CD4-positive, CD25-positive, alpha-beta regulatory T cell (primary cell): ENCODE measurements at regions not wholly inside any gene's neighbourhood (a gene's known extent, or its start where the extent isn't known, plus 50 kb on each side); places are given as distances from the start of the nearest gene placed in this dataset.

Experiments
- ATAC-seq, 2 donors: fragments of 150-1000 bp; cut with Tn5 transposase; one replicate each; pipeline ENCODE4 v1.10.0; 2021; ENCODE audit warnings: low read depth in 2 of 2, moderate number of reproducible peaks in 2 of 2, moderate library complexity in 1 of 2
- DNase-seq, 3 donors: peaks; one replicate each; pipeline versions ENCODE4 v3.0.0 to v3.0.0-alpha.2; 2012 to 2022; ENCODE audit warnings: mixed read lengths in 1 of 3
- H3K27ac ChIP-seq: one replicate; pipeline ENCODE4 v1.7.0; 2013; ENCODE audit warnings: mild to moderate bottlenecking, low read length; ENCODE audit not compliant: insufficient read depth, poor library complexity, severe bottlenecking
- H3K27me3 ChIP-seq: one replicate; pipeline ENCODE4 v1.7.0; 2013; ENCODE audit warnings: low read length; ENCODE audit not compliant: control insufficient read depth, insufficient read depth
- H3K36me3 ChIP-seq: one replicate; pipeline ENCODE4 v1.7.0; 2013; ENCODE audit warnings: mild to moderate bottlenecking, low read length, moderate library complexity; ENCODE audit not compliant: control insufficient read depth, insufficient read depth
- H3K4me1 ChIP-seq: 2 replicates; pipeline ENCODE4 v1.7.0; 2013; ENCODE audit warnings: mild to moderate bottlenecking, low read length; ENCODE audit not compliant: insufficient read depth, control insufficient read depth, poor library complexity, severe bottlenecking
- H3K4me3 ChIP-seq: one replicate; pipeline ENCODE4 v1.7.0; 2013; ENCODE audit warnings: low read depth, mild to moderate bottlenecking, low read length, moderate library complexity
- H3K9me3 ChIP-seq, 2 experiments: 1 replicate in 1 of 2; 2 replicates in 1 of 2; pipeline ENCODE4 v1.7.0; 2013; ENCODE audit warnings: low read length in 2 of 2, mild to moderate bottlenecking in 1 of 2, moderate library complexity in 1 of 2; ENCODE audit not compliant: control insufficient read depth in 2 of 2
- H3K27ac Mint-ChIP-seq, 3 donors: one replicate each; pipeline ENCODE4 v1.8.0; 2020 to 2022; ENCODE audit warnings: mild to moderate bottlenecking in 3 of 3, mixed read lengths in 3 of 3, moderate library complexity in 2 of 3
- H3K27me3 Mint-ChIP-seq: one replicate; pipeline ENCODE4 v1.8.0; 2022; ENCODE audit warnings: mild to moderate bottlenecking, mixed read lengths
- H3K36me3 Mint-ChIP-seq: one replicate; pipeline ENCODE4 v1.8.0; 2020; ENCODE audit warnings: mixed read lengths
- H3K4me1 Mint-ChIP-seq, 4 donors: one replicate each; pipeline ENCODE4 v1.8.0; 2020 to 2022; ENCODE audit warnings: mixed read lengths in 4 of 4, mild to moderate bottlenecking in 1 of 4
- H3K4me3 Mint-ChIP-seq, 4 donors: one replicate each; pipeline ENCODE4 v1.8.0; 2020 to 2022; ENCODE audit warnings: mild to moderate bottlenecking in 4 of 4, mixed read lengths in 4 of 4, moderate library complexity in 3 of 4
- H3K9me3 Mint-ChIP-seq, 7 donors: one replicate each; pipeline ENCODE4 v1.8.0; 2020 to 2022; ENCODE audit warnings: mixed read lengths in 7 of 7, mild to moderate bottlenecking in 3 of 7, moderate library complexity in 2 of 7

- no peak overlapping the region for H3K27ac ChIP-seq
- H3K36me3 ChIP-seq, result no peaks in the 10 kb centered on the region
- H3K4me1 ChIP-seq, result no peaks in the 10 kb centered on the region
- no peak overlapping the region for H3K4me3 ChIP-seq
- Mint-ChIP-seq H3K36me3 (peaks cover 3% of the 10 kb centered on the region), H3K4me1 (peaks cover 0 to 10% (median 2%) of the 10 kb centered on the region in 4 donors), H3K4me3 (no peak overlapping the region), H3K27me3 (peaks cover 6% of the 10 kb centered on the region), H3K9me3 (peaks cover 0 to 3% (median 0%) of the 10 kb centered on the region in 7 donors), H3K27ac (no peak overlapping the region)
- no peaks in the 10 kb centered on the region for H3K9me3 ChIP-seq
- H3K27me3 ChIP-seq, result no peaks in the 10 kb centered on the region
- ATAC-seq (no peak), DNase-seq (no peak)
Observed at GRCh38 chr2:217553202-217553601, 449.6 kb downstream of the TNS1 start.

- Mint-ChIP-seq H3K27me3 (peaks cover 6% of the 10 kb centered on the region), H3K27ac (no peak overlapping the region), H3K4me1 (peaks cover 0 to 10% (median 2%) of the 10 kb centered on the region in 4 donors), H3K36me3 (peaks cover 3% of the 10 kb centered on the region), H3K9me3 (peaks cover 0 to 3% (median 0%) of the 10 kb centered on the region in 7 donors), H3K4me3 (no peak overlapping the region)
- no peak for DNase-seq
- Histone ChIP-seq H3K27me3 (no peaks in the 10 kb centered on the region), H3K4me3 (no peak overlapping the region), H3K27ac (no peak overlapping the region), H3K9me3 (no peaks in the 10 kb centered on the region), H3K36me3 (no peaks in the 10 kb centered on the region), H3K4me1 (no peaks in the 10 kb centered on the region)
- ATAC-seq, result no peak
Observed at GRCh38 chr2:217552081-217552480, 450.7 kb downstream of the TNS1 start.

GRCh38 chr2:217551252-217551899 is 451.4 kb downstream of the TNS1 start:
- Mint-ChIP-seq H3K27ac (no peak overlapping the region), H3K36me3 (peaks cover 3% of the 10 kb centered on the region), H3K27me3 (peaks cover 6% of the 10 kb centered on the region), H3K9me3 (peaks cover 0 to 3% (median 0%) of the 10 kb centered on the region in 7 donors), H3K4me1 (peaks cover 0 to 10% (median 2%) of the 10 kb centered on the region in 4 donors), H3K4me3 (no peak overlapping the region)
- ATAC-seq (no peak), DNase-seq (no peak)
- Histone ChIP-seq H3K4me1 (no peaks in the 10 kb centered on the region), H3K4me3 (no peak overlapping the region), H3K9me3 (no peaks in the 10 kb centered on the region), H3K27me3 (no peaks in the 10 kb centered on the region), H3K27ac (no peak overlapping the region), H3K36me3 (no peaks in the 10 kb centered on the region)

- H3K9me3 Mint-ChIP-seq, result peaks cover 0 to 14% (median 2%) of the 10 kb centered on the region in 7 donors
- H3K27me3 ChIP-seq, result no peaks in the 10 kb centered on the region
- H3K4me3 Mint-ChIP-seq, result no peak overlapping the region
- no peaks in the 10 kb centered on the region for H3K36me3 ChIP-seq
- DNase-seq (no peak), ATAC-seq (no peak)
- no peaks in the 10 kb centered on the region for H3K4me1 ChIP-seq
- no peak overlapping the region for H3K27ac ChIP-seq
- peaks cover 8% of the 10 kb centered on the region for H3K27me3 Mint-ChIP-seq
- no peak overlapping the region for H3K27ac Mint-ChIP-seq
- no peaks in the 10 kb centered on the region for H3K9me3 ChIP-seq
- peaks cover 3% of the 10 kb centered on the region for H3K36me3 Mint-ChIP-seq
- H3K4me3 ChIP-seq, result no peak overlapping the region
- no peaks in the 10 kb centered on the region for H3K4me1 Mint-ChIP-seq
Observed at GRCh38 chr2:217539126-217539525, 463.7 kb downstream of the TNS1 start.

- no peak overlapping the region for H3K27ac Mint-ChIP-seq
- no peaks in the 10 kb centered on the region for H3K4me1 ChIP-seq
- DNase-seq (no peak), ATAC-seq (no peak)
- H3K4me3 Mint-ChIP-seq, result no peak overlapping the region
- no peaks in the 10 kb centered on the region for H3K9me3 ChIP-seq
- H3K27me3 Mint-ChIP-seq, result peaks cover 7% of the 10 kb centered on the region
- no peaks in the 10 kb centered on the region for H3K4me1 Mint-ChIP-seq
- H3K27ac ChIP-seq, result no peak overlapping the region
- no peak overlapping the region for H3K4me3 ChIP-seq
- H3K36me3 ChIP-seq, result no peaks in the 10 kb centered on the region
- H3K27me3 ChIP-seq, result no peaks in the 10 kb centered on the region
- H3K9me3 Mint-ChIP-seq, result peaks cover 0 to 10% (median 2%) of the 10 kb centered on the region in 7 donors
- peaks cover 3% of the 10 kb centered on the region for H3K36me3 Mint-ChIP-seq
Observed at GRCh38 chr2:217538719-217539118, 464.1 kb downstream of the TNS1 start.

GRCh38 chr2:217535957-217536708 is 466.7 kb downstream of the TNS1 start:
- Histone ChIP-seq H3K36me3 (no peaks in the 10 kb centered on the region), H3K27me3 (no peaks in the 10 kb centered on the region), H3K9me3 (no peaks in the 10 kb centered on the region), H3K4me1 (no peaks in the 10 kb centered on the region), H3K27ac (no peak overlapping the region), H3K4me3 (no peak overlapping the region)
- DNase-seq (no peak), ATAC-seq (no peak)
- peaks cover 0 to 9% (median 0%) of the 10 kb centered on the region in 7 donors for H3K9me3 Mint-ChIP-seq
- peaks cover 4% of the 10 kb centered on the region for H3K27me3 Mint-ChIP-seq
- no peaks in the 10 kb centered on the region for H3K4me1 Mint-ChIP-seq
- peaks cover 3% of the 10 kb centered on the region for H3K36me3 Mint-ChIP-seq
- H3K4me3 Mint-ChIP-seq, result no peak overlapping the region
- H3K27ac Mint-ChIP-seq, result no peak overlapping the region

- no peaks in the 10 kb centered on the region for H3K9me3 ChIP-seq
Observed at GRCh38 chr2:217530392-217531090, 472.3 kb downstream of the TNS1 start.

More at GRCh38 chr2:217530392-217531090, 472.3 kb downstream of the TNS1 start:
- no peak overlapping the region for H3K27ac Mint-ChIP-seq
- no peak for DNase-seq
- no peaks in the 10 kb centered on the region for H3K36me3 Mint-ChIP-seq
- no peaks in the 10 kb centered on the region for H3K4me1 Mint-ChIP-seq
- no peak overlapping the region for H3K4me3 Mint-ChIP-seq
- Histone ChIP-seq H3K4me3 (no peak overlapping the region), H3K27me3 (no peaks in the 10 kb centered on the region), H3K4me1 (no peaks in the 10 kb centered on the region), H3K27ac (no peak overlapping the region), H3K36me3 (no peaks in the 10 kb centered on the region)
- no peak for ATAC-seq
- peaks cover 0 to 9% (median 0%) of the 10 kb centered on the region in 7 donors for H3K9me3 Mint-ChIP-seq
- H3K27me3 Mint-ChIP-seq, result no peaks in the 10 kb centered on the region
